ENCODE measurements at regions not wholly inside any gene's neighbourhood (a gene's known extent, or its start where the extent isn't known, plus 50 kb on each side); places are given as distances from the start of the nearest gene placed in this dataset.

GRCh38 chr12:108078428-108078827, 50.7 kb upstream of the WSCD2 start:
- no peak for TF ChIP-seq POLR2A (conservative IDR thresholded peaks at IDR 0.05)
- TF ChIP-seq CC2D1A (IDR thresholded peaks at IDR 0.05) = no peak
- TF ChIP-seq SMARCA4 (IDR thresholded peaks at IDR 0.05) = no peak
- TF ChIP-seq E2F8 (IDR thresholded peaks at IDR 0.05; ENCODE audit: low read depth, partially characterized antibody) = no peak
- no peak for TF ChIP-seq TBP (optimal IDR thresholded peaks at IDR 0.05; ENCODE audit: low read depth, low read length)
- peak in 2 of 3 experiments; percentile 18 to 48; a peak in 2 of 6 replicates for TF ChIP-seq CTCF (IDR thresholded peaks at IDR 0.05 in 2 of 3, conservative IDR thresholded peaks at IDR 0.05 in 1 of 3; ENCODE audit: insufficient read depth in 2 of 3, low read depth in 1 of 3, low read length in 3 of 3)
- no peak for TF ChIP-seq NFYB (IDR thresholded peaks at IDR 0.05; ENCODE audit: extremely low read depth, insufficient read length)
- TF ChIP-seq TCF7L2 (IDR thresholded peaks at IDR 0.05; ENCODE audit: low read depth, low read length) = no peak

Measured in K562 (cell line).